GM12874 (cell line): ENCODE measurements at regions not wholly inside any gene's neighbourhood (a gene's known extent, or its start where the extent isn't known, plus 50 kb on each side); places are given as distances from the start of the nearest gene placed in this dataset.

ENCODE experiments used
- TF ChIP-seq, protein P1 (sequence below): IDR thresholded peaks from 2 replicates; pipeline ENCODE4 v1.5.1; 2011; ENCODE audit warnings: low read depth, mild to moderate bottlenecking, control low read depth, low read length, moderate library complexity; ENCODE audit not compliant: insufficient read depth

DNA sequence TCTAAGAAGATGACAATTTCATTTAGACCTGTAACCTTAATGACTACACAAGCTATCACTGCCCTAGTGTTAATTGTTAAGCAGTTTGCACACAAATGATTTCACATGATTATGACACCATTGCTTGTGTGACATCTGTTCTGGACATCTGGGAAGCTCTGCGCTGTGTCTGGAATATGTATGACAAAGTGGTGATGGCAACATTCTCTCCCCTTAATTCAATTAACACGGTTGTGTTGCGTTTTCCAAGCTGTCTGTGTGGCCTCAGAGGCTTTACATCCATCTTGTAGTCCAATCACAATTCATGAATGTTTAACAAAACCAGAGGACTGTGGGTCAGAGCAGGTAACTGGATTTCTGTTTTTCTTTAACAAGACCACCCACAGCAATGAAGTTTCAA, 204.4 kb downstream of the COG6 start:
- TF ChIP-seq, protein P1, sequence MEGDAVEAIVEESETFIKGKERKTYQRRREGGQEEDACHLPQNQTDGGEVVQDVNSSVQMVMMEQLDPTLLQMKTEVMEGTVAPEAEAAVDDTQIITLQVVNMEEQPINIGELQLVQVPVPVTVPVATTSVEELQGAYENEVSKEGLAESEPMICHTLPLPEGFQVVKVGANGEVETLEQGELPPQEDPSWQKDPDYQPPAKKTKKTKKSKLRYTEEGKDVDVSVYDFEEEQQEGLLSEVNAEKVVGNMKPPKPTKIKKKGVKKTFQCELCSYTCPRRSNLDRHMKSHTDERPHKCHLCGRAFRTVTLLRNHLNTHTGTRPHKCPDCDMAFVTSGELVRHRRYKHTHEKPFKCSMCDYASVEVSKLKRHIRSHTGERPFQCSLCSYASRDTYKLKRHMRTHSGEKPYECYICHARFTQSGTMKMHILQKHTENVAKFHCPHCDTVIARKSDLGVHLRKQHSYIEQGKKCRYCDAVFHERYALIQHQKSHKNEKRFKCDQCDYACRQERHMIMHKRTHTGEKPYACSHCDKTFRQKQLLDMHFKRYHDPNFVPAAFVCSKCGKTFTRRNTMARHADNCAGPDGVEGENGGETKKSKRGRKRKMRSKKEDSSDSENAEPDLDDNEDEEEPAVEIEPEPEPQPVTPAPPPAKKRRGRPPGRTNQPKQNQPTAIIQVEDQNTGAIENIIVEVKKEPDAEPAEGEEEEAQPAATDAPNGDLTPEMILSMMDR = no peak

DNA sequence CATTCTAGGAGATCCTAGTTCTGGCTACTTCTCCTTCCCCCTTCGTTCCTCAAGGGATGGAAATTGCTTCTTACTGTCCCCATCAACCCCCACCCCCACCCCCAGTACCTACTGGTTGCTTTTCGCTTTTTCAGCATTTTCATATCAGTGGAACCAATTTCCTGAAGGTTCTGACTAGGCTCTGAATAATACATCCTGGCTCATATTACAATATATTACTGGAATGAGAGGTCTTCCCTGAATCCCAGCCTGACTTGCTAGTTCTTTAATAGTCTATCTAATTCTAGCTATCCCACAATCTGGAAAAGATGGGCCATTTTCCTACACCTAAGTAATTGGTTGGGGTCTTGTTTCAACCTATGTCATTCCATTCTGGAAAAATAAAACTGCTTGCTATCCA, 207.4 kb downstream of the COG6 start:
- TF ChIP-seq, protein P1 = no peak

DNA sequence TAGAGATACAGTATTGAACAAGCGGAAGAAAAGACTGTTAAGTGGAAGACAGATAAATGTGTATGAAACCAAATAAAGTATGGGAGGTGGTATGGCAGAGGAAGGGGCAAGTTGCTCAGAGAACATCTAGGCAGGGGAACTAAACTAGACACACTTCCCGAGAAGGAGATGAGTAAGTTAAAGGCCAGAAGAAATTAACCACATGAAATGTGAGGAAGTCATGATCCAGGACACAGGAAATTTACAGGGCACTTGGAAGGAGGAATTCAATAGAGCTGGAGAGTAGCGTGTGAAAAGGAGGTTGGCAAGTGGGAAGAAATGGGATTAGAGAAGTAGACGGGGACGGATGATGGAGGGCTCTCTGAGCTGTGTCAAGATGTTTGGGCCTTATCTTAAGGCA, 208.8 kb downstream of the COG6 start:
- TF ChIP-seq, protein P1 = no peak

DNA sequence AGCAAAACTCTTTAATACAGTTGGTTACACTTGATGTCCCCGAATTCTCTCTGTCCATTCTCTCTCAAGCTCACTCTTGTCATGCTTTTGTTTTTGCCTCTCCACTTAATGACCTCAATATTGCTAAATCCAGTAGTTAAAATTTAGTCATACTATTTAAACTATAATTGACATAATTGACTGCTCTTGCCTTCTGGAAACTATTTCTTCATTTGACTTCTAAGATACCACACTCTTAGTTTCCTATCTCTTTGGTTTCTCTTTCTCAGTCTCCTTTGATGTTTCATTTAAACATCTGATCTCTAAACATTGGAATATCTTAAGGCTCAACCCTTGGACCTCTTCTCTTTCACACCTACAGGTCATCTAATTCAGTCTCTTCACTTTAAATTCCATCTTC, 211.3 kb downstream of the COG6 start:
- TF ChIP-seq, protein P1 = no peak

DNA sequence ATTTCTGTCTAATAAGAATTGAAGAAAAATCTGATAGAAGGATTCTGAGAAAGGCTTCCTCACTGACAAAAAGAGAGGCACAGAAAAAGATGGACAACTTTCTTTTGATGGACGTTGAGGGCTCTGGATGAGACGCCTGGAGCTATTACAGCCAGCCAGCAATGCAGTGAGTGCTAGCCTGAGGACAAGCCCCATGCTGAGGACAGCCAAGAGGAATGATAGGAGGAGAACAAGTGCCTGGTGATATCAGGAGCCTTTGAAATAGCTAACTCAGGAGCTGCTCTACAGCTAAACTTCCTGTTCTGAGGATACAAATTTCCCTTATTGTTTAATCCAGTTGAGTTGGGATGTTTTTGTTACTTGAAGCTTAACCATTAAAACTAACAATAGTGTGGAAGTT, 212.3 kb downstream of the COG6 start:
- TF ChIP-seq, protein P1 = no peak

DNA sequence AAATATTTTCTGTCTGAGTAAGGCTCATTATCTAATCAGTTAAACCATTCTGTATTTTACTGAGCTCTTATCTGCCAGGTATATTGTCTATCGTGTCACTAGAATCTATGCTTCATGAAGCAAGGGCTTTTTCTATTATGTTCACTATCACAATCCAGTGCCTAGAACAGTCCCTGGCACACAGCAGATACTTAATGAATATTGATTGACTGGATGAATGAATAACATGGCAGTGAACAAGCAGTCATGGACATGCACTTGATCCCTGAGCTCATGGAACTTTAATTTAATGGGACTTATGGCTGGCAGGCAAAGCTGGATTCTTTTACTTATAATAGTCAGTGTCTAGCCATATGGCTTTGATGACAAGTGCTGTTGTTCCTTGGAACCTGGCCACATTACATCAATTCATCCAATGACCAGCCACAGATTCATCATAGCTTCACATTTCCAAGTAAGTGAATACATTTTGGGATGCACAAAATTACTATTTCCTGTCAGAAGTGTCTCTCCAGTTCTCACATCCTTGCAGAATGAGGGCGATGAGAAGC, 214.8 kb downstream of the COG6 start:
- TF ChIP-seq, protein P1 = no peak

DNA sequence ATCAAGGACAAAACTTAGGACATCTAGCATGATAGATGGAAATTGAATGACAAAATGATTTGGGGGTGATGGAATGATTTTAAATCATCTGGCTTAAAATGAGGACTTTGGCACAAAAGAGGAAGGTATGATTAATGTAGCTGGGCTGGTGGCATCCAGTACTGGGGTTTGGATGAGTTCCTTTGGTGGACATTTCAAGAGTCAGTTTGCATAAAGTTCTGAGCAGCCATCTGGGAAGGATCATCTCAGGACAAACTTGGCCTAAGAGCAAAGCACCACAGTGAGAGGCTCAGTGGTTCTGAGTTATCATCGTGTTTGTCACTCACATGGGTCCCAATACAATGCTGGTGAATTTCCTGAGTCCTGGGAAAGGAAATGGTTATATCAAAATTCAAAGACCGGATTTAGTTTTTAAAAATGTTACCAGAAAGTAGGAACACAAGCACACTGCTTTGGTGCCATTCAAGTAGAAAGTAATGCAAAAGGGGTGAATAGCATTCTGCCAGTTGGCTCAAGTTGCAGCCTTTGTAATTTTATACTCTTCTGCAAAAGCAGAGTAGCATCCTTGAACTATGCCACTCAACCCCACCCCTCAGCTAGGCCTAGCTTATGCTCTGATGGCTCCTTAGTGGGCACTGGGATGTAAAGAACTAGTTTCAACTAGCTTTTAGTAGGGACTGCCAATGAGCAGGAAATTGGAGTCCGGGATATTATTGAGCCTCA, 219.0 kb downstream of the COG6 start:
- TF ChIP-seq, protein P1 = no peak
